Esophagus (tissue), 2 donors: ENCODE measurements at regions not wholly inside any gene's neighbourhood (a gene's known extent, or its start where the extent isn't known, plus 50 kb on each side); places are given as distances from the start of the nearest gene placed in this dataset.

Experiments
- H3K27ac ChIP-seq, 2 donors: one replicate each; pipeline ENCODE4 v1.5.1; 2013; ENCODE audit warnings: low read depth in 2 of 2, mild to moderate bottlenecking in 2 of 2, inconsistent platforms in 1 of 2, low read length in 1 of 2, moderate library complexity in 1 of 2
- H3K27me3 ChIP-seq, 2 donors: one replicate each; pipeline ENCODE4 v1.6.1; 2013; ENCODE audit warnings: low read length in 2 of 2, control low read depth in 1 of 2, mild to moderate bottlenecking in 1 of 2; ENCODE audit not compliant: insufficient read depth in 2 of 2, control insufficient read depth in 1 of 2
- H3K36me3 ChIP-seq, 2 donors: one replicate each; pipeline ENCODE4 v1.6.1; 2013; ENCODE audit warnings: low read length in 1 of 2; ENCODE audit not compliant: control insufficient read depth in 2 of 2, insufficient read depth in 2 of 2
- H3K4me1 ChIP-seq, 2 donors: one replicate each; pipeline ENCODE4 v1.6.1; 2013; ENCODE audit warnings: low read length in 1 of 2; ENCODE audit not compliant: control insufficient read depth in 2 of 2, insufficient read depth in 2 of 2
- H3K4me3 ChIP-seq, 2 donors: one replicate each; pipeline ENCODE4 v1.5.1; 2013; ENCODE audit warnings: low read length in 2 of 2, mild to moderate bottlenecking in 2 of 2, low read depth in 1 of 2, moderate library complexity in 1 of 2
- H3K9me3 ChIP-seq, 2 donors: one replicate each; pipeline ENCODE4 v1.6.1; 2013; ENCODE audit warnings: mild to moderate bottlenecking in 2 of 2, low read depth in 1 of 2, low read length in 1 of 2, moderate library complexity in 1 of 2; ENCODE audit not compliant: control insufficient read depth in 2 of 2, insufficient read depth in 1 of 2
- WGBS, 2 donors: extraction: QIAGEN DNeasy Blood & Tissue Kit; methylation state at CpG; one replicate each; pipeline ENCODE4 v1.1.7; 2013; 5-methylcytosine and 5-hydroxymethylcytosine counted together
- donor health status: healthy with polysubstance abuse.
- donor health status: Bipolar disorder and iron deficiency.

GRCh38 chr4:181006499-181007260 is 1236.5 kb upstream of the TENM3 start:
- H3K9me3 ChIP-seq = no peaks in the 10 kb centered on the region
- no peaks in the 10 kb centered on the region for H3K27me3 ChIP-seq
- H3K4me1 ChIP-seq = no peaks in the 10 kb centered on the region
- 37 to 44% methylated on average over 11 of the region's 11 CpGs for WGBS, 2 donors
- H3K27ac ChIP-seq = no peak overlapping the region
- peak overlapping the region in 1 of 2 donors; percentile 26 for H3K4me3 ChIP-seq
- peaks cover 0 to 3% of the 10 kb centered on the region in 2 donors for H3K36me3 ChIP-seq

- Histone ChIP-seq H3K27me3 (no peaks in the 10 kb centered on the region), H3K4me3 (no peak overlapping the region), H3K36me3 (peaks cover 0 to 3% of the 10 kb centered on the region in 2 donors), H3K9me3 (no peaks in the 10 kb centered on the region), H3K4me1 (no peaks in the 10 kb centered on the region), H3K27ac (no peak overlapping the region)
- 75 to 81% methylated on average over 5 of the region's 5 CpGs for WGBS, 2 donors
These were observed 1235.5 kb upstream of the TENM3 start for GRCh38 chr4:181007751-181008150.

- Histone ChIP-seq H3K9me3 (no peaks in the 10 kb centered on the region), H3K27me3 (no peaks in the 10 kb centered on the region), H3K4me3 (no peak overlapping the region), H3K36me3 (peaks cover 0 to 3% of the 10 kb centered on the region in 2 donors), H3K27ac (no peak overlapping the region), H3K4me1 (no peaks in the 10 kb centered on the region)
- 54 to 74% methylated on average over 4 of the region's 4 CpGs for WGBS, 2 donors
These were observed 1235.0 kb upstream of the TENM3 start for GRCh38 chr4:181008164-181008563.

GRCh38 chr4:181013162-181013561 is 1230.0 kb upstream of the TENM3 start:
- H3K27ac ChIP-seq = no peak overlapping the region
- WGBS, 2 donors = 76% methylated on average over 5 of the region's 5 CpGs
- H3K9me3 ChIP-seq = no peaks in the 10 kb centered on the region
- H3K36me3 ChIP-seq = peaks cover 0 to 3% of the 10 kb centered on the region in 2 donors
- no peak overlapping the region for H3K4me3 ChIP-seq
- no peaks in the 10 kb centered on the region for H3K4me1 ChIP-seq
- H3K27me3 ChIP-seq = no peaks in the 10 kb centered on the region

DNA sequence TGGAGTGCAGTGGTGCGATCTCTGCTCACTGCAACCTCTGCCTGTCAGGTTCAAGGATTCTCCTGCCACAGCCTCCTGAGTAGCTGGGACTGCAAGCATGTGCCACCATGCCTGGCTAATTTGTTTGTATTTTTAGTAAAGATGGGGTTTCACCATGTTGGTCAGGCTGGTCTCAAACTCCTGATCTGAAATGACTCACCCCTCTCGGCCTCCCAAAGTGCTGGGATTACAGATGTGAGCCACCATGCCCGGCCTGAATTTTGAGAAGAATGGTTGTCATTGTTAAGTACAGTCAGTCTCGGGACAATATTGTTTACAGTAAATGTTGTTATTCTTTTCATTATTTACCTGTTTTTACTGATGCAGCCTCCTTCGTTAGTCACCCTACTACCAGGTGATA is 1226.2 kb upstream of the TENM3 start:
- WGBS, 2 donors = 76 to 85% methylated on average over 5 of the region's 5 CpGs
- Histone ChIP-seq H3K9me3 (no peaks in the 10 kb centered on the region), H3K4me3 (no peak overlapping the region), H3K27me3 (no peaks in the 10 kb centered on the region), H3K36me3 (no peaks in the 10 kb centered on the region), H3K4me1 (no peaks in the 10 kb centered on the region), H3K27ac (no peak overlapping the region)

- Histone ChIP-seq H3K27me3 (no peaks in the 10 kb centered on the region), H3K4me3 (no peak overlapping the region), H3K36me3 (no peaks in the 10 kb centered on the region), H3K4me1 (no peaks in the 10 kb centered on the region), H3K27ac (no peak overlapping the region), H3K9me3 (no peaks in the 10 kb centered on the region)
- 24 to 33% methylated on average over 4 of the region's 4 CpGs for WGBS, 2 donors
These were observed 1224.7 kb upstream of the TENM3 start for GRCh38 chr4:181018472-181018871.

- H3K27ac ChIP-seq = no peak overlapping the region
- H3K9me3 ChIP-seq = no peaks in the 10 kb centered on the region
- no peaks in the 10 kb centered on the region for H3K4me1 ChIP-seq
- 68 to 71% methylated on average over 5 of the region's 5 CpGs for WGBS, 2 donors
- no peaks in the 10 kb centered on the region for H3K36me3 ChIP-seq
- no peak overlapping the region for H3K4me3 ChIP-seq
- H3K27me3 ChIP-seq = no peaks in the 10 kb centered on the region
These were observed 1224.3 kb upstream of the TENM3 start for GRCh38 chr4:181018913-181019312.

- no peaks in the 10 kb centered on the region for H3K27me3 ChIP-seq
- 50 to 52% methylated on average over 3 of the region's 3 CpGs for WGBS, 2 donors
- H3K36me3 ChIP-seq = no peaks in the 10 kb centered on the region
These were observed 1222.7 kb upstream of the TENM3 start for GRCh38 chr4:181020456-181020855.

GRCh38 chr4:181021213-181021612 is 1222.0 kb upstream of the TENM3 start:
- Histone ChIP-seq H3K36me3 (no peaks in the 10 kb centered on the region), H3K4me1 (no peaks in the 10 kb centered on the region), H3K27ac (no peak overlapping the region), H3K9me3 (no peaks in the 10 kb centered on the region), H3K27me3 (no peaks in the 10 kb centered on the region), H3K4me3 (no peak overlapping the region)
- 89 to 100% methylated on average over 1 of the region's 1 CpG for WGBS, 2 donors

More at GRCh38 chr4:181020456-181020855, 1222.7 kb upstream of the TENM3 start:
- Histone ChIP-seq H3K4me1 (no peaks in the 10 kb centered on the region), H3K27ac (no peak overlapping the region), H3K9me3 (no peaks in the 10 kb centered on the region), H3K4me3 (no peak overlapping the region)
